Erythroblast (primary cell): ENCODE measurements at regions not wholly inside any gene's neighbourhood (a gene's known extent, or its start where the extent isn't known, plus 50 kb on each side); places are given as distances from the start of the nearest gene placed in this dataset.

Source experiments
- GATA1 ChIP-seq: IDR thresholded peaks from 2 replicates; pipeline ENCODE4 v1.6.1; 2011; ENCODE audit warnings: low read depth, mild to moderate bottlenecking, control low read depth, low read length, moderate library complexity
- POLR2A ChIP-seq: IDR thresholded peaks from 2 replicates; pipeline ENCODE4 v1.6.1; 2011; ENCODE audit warnings: mild to moderate bottlenecking, low read length

DNA sequence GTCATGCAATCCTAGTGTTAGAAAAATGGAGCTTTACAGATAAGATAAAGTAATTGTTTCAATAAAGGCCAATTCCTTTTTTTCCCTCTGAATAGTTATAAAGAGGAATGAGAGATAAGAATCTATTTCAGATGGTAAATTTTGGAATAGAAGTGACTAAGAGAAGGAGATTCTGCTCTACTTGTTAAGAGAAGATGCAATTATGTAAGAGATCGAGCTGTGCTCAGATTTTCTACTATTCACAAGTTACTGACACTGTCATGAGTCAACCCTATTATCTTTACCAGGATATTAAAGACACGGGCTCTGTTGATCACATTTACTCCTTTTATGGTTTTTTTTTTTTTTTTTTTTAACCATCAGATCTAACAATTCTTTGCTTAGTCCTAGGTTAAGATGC, 511.3 kb downstream of the ARL4A start:
- TF ChIP-seq POLR2A (no peak), GATA1 (no peak)
